ENCODE measurements at regions not wholly inside any gene's neighbourhood (a gene's known extent, or its start where the extent isn't known, plus 50 kb on each side); places are given as distances from the start of the nearest gene placed in this dataset.

DNA sequence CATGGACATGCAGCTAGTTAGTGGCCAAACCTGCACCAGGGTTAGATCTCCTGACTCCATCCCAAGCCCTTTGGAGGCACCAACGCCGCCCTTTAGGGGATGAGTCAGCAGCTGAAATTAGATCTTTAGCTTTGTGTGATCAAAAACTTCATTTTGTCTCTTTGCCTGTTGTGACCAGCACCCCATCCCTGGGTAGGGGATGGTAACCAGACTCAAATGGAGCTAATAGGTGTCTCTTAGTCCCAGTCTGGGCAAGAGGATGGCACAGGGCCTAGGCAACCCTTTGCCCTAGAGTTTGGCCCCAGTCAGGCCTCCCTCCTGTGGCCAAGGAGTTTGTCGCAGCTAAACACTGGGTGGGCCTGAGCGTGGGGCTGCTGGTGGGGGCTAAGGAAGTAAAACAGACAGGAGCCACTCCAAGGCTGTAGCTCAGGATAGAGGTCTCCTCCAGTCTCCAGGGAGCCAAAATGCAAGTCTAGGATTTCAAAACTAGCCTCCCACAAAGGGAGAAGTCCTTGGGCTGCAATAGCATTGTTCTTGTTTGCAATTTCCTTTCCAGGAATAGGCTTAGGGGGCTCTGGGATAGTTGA is 105.1 kb downstream of the CPN2 start:
- TF ChIP-seq ZNF529 (tag by site-specific recombination; IDR thresholded peaks at IDR 0.05; ENCODE audit: insufficient replicate concordance) (no peak), KLF7 (tag by site-specific recombination; IDR thresholded peaks at IDR 0.05; ENCODE audit: borderline replicate concordance) (no peak)
- TF ChIP-seq, protein P1, sequence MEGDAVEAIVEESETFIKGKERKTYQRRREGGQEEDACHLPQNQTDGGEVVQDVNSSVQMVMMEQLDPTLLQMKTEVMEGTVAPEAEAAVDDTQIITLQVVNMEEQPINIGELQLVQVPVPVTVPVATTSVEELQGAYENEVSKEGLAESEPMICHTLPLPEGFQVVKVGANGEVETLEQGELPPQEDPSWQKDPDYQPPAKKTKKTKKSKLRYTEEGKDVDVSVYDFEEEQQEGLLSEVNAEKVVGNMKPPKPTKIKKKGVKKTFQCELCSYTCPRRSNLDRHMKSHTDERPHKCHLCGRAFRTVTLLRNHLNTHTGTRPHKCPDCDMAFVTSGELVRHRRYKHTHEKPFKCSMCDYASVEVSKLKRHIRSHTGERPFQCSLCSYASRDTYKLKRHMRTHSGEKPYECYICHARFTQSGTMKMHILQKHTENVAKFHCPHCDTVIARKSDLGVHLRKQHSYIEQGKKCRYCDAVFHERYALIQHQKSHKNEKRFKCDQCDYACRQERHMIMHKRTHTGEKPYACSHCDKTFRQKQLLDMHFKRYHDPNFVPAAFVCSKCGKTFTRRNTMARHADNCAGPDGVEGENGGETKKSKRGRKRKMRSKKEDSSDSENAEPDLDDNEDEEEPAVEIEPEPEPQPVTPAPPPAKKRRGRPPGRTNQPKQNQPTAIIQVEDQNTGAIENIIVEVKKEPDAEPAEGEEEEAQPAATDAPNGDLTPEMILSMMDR (tag by site-specific recombination; IDR thresholded peaks at IDR 0.05), result no peak
